ENCODE measurements at regions not wholly inside any gene's neighbourhood (a gene's known extent, or its start where the extent isn't known, plus 50 kb on each side); places are given as distances from the start of the nearest gene placed in this dataset.

DNA sequence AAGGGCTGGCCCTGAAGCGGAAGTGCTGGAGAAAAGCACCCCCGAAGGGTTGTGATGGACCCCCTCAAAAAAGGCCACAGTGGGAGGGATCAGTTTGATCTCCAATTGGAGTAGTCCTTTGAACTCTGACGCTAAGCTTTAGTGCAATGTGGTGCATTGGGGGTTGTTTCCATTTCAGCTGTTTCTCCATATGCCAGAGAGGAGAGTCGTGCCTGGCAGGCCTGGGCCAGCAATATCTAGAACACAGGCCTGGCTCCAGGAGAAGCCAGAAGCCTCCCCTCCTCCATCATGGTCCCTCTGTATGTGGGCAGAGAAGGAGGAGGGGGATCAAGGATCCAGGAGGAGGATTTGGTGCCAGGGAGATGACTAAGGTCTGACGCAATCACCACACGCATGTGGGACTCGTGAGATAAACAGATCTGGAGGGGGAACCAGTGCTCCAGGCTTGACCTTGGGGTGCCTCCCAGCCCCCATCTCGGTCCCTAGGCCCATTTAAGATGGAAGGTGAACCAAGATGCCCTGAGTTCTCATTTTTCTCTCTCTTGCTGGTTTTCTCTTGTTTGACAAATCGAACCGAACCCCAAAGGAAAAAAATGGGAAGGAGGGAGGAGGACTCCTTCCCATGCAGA, 517.4 kb upstream of the JARID2 start:
- peak; percentile 92 for DNase-seq

DNA sequence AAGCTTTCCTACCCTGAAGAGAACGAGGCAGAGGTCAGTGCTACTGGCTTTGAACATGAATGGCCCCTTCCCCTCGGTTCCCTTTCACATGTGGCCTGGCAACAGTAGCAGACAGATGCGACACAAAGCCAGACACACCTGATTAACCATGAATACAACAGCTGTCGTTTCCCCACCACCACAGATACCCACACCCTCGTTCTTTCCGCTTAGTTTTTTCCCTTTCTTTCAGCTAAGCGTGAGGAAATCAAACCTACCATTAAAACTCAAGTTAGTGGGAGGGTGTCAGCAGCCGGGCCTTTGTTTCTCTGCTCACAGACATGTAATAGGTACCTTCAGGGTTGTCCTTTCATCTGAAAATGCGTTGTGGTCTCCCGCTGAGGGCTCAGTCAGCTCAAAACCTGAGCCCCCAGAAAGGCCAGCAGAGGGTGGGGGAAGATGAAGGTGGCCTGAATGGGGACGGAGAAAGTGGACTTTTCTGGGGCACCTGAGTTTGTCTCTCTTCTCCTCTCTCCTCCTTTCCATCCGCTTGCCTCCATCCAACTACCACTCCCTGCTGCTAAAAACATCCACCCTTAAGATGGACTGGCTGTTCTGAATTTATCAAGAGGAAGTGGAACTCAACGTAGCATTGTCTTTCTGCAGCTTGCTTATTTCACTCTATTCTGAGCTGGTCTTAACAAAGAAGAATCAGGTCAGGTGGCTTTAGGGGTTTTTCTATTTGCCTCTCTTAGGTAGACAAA, 516.6 kb upstream of the JARID2 start:
- DNase-seq = peak; percentile 100

DNA sequence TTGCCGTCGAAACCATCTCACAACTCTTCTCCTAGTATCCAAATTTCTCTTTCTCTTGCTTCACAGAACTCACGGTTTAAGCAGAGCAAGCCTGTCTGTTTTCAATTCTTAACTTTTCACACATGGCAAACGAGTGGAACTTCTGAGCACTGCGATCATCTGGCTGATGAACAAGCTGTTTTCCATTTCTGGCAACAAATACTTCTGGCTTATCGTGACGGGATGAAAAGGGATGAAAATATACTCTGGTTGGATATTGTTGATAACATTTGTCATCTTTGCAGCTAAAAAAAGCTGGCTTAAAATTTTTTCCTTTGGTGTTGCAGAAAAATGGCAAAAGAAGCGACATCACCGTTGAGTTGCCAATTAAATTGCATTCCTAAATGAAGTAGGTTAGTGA, 515.2 kb upstream of the JARID2 start:
- DNase-seq = no peak

DNA sequence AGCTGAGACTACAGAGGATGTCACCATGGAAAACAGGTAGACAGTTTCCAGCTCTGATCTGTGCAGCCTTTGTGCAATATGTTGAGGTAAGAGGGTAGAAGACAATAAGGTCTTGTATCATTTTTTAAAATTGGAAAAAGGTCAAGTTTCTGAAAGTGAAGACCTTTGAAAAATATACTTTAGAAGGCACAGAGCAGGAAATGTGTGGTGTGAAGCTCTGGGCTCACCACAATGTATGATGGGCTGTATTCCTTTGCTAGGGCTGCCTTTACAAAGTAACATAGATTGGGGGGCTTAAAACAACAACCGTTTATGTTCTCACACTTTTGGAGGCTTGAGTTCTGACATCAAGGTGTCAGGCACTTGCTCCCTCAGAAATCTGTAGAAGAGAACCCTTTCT, 514.3 kb upstream of the JARID2 start:
- DNase-seq = no peak

DNA sequence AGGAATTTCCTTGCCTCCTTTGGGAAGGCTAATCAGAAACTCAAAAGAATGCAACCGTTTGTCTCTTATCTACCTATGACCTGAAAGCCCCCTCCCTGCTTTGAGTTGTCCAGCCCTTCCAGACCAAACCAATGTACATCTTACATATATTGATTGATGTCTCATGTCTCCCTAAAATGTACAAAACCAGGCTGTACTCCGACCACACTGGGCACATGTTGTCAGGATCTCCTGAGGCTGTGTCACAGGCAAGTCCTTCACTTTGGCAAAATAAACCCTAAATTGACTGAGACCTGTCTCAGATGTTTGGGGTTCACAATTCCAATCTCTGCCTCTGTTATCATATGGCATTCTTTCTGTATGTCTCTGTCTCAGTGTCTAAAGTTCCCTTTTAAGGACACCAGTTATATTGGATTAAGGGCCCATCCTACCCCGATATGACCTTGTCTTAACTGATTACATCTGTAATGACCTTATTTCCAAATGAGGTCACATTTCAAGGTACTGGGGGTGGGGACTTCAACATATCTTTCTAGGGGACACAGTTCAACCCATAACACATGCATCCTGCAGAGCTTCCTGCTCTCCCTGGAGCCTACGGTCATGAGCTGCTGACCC, 513.5 kb upstream of the JARID2 start:
- DNase-seq = no peak

DNA sequence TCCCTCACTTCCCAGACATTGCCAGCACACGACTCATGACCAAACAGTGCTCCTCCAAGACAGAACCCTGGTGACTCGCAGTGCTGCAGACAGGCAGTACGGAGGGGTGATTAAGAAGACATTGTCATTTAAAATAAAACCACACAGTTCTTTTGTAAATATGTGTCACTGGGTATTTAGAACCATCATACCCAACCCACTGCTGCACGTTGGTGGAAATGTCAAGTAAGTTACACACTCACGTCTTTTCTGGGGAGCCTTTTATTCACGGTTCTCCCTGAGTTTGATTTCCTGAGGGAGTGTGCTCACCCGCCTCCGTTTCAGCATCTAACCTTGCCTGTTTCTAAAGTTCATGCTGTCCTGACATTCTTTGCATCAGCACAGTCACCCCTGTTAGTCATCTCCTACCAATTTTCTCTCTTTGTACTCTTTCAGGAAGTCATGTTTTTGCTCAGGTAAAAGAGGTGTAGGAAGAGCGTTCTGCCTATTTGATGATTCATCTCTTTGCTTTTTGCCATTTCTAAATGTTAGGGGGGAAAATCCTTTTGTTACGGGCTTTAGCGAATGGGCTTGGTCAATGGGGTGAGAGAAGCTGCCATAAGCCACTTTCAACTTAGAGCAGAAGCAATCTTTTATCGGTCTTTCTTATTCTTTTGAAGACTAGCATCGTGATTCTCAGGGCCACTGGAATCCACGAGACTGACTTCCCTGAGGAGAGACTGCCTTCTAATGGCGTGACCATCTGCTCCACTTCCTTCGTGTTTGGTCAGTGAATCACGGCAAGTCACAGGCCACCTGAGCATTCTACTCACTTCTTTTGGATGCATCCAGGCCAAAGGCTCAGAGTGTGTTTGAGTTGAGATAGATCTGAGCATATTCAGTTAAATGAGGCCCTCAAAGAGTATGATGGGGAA, 512.8 kb upstream of the JARID2 start:
- DNase-seq = peak; percentile 24

DNA sequence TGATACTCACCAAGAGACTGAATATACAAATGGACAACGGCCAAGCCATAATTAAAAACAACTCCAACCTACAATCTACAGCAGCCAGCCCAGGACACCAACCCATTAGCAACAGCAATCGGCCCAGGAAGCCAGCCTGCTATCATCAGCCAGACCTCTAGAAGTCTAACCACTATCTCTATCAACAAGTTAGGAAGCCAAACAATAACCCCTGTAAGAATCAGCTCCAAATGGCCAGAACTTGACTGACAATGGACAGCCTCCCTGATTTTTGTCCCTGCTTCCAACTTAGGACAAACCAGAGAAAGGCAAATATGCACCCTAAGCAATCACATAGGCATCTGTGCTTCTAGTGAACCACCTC, 511.8 kb upstream of the JARID2 start:
- no peak for DNase-seq

DNA sequence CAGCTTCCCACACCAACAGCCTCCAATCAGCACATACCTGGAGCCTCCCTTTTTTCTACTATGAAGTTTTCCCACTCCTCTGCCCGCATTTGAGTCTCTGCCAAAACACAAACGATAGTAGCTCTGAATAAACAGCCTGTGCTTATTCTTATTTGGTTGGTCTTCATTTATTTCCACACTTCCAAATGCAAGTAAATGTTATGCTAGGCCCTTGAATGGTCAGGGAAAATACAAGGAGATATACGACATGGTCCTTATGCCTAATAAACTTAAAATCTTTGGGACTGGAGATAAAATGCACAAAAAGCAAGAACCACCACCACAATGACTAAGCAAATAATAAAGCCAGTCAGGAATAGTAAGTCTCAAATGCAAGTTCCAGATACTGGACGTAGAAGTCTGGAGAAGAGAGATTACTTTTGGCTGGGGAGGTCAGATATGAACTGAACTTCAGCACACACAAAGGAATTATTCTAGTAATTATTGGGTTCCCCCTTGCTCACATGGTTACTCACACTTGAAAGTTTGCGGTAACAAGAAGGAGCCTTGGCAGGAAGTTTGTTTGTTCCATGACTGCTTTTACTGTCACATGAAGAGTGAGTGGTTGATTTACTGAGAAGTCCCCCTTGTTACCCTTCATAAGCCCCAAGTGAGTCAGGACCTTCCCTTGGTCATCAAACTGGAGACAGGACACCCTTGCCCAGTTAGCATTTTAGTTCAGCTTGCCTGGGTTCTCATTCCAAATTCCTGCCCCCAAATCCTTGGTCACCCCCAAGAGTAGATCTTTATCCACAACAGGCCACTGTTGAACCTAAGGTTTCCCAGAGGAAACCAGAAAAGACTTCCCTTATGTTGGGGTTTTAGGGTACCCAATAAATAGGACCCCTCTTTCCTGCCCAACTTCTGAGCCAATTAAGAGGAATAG, 511.2 kb upstream of the JARID2 start:
- no peak for DNase-seq

DNA sequence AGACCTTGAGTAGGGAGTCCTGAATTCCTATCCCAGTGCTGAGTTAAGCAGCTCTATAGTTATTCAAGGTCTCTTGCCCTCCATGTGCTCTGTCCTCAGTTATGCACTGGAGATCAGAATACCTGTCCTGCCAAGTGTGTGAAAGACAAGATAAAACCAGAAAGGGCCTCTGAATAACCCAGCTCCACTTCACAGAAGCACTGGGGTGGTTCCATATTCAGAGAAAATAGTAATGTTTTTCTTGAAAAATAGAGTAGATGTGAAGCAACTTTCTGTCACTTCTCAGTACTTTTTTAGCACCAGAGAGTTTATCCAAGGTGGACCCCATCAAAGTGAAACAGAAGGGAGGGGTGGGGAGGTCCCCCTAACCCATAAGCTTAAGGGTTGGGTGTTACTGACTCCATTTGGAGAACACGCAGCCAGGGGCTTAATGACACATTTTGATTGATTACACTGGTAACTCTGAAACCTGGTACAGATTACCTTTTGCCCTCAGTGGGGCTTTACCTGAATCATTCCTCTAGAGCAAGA, 509.8 kb upstream of the JARID2 start:
- no peak for DNase-seq

DNA sequence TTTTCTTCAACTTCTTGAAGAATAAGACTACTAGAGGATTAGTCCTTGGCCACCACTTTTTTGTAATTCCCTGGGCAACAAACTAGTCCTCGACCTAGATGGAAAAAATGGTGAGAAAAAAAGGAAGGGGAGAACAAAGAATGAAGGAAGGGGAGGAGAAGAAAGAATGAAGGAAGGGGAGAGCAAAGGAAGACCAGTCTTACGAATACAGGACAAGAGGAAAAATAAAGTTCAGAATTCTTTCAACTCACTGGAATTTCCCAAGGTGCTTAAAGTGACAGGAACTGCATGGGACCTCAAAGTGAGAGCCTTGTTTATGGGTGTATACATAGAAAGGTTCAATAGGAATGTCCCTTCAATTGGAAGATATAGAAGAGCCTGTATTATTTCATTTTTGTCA, 509.3 kb upstream of the JARID2 start:
- DNase-seq = no peak

DNA sequence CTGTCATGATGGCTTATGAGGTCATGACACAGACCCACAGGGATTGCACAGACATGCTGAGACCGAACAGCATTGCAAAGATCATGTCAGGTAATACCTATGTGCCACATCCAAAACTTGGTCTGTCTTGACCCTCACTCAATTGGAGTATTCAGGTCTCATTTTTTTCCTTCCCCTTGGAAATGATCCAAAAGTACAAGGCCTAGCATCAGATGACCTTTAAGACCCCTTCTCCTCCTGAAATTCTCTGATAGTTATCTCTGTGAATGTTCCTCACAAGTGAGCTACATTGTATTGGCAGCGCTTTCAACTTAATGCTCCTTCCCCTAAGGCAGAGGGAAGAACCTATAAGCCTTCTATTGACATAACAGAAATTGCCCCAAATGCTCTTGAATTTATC, 507.4 kb upstream of the JARID2 start:
- no peak for DNase-seq

DNA sequence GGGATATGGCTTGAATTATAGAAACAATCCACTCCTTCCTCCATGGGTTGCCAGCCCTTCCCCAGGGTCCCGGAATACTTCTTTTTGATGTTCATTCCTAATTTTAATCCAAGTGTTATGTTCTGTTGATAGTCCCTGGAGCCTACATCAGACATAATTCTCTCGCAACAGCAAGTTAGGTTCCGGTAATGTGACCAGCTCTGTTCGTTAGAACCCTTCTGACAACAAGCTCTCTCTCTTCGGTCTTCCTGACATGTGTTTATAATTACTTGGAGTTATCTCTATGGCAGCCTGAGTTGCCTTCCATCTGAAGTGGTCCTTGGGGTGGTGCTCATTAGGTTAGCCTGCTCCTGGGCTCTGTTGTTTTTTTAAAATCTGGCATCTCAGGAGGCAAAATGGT, 506.9 kb upstream of the JARID2 start:
- no peak for DNase-seq

DNA sequence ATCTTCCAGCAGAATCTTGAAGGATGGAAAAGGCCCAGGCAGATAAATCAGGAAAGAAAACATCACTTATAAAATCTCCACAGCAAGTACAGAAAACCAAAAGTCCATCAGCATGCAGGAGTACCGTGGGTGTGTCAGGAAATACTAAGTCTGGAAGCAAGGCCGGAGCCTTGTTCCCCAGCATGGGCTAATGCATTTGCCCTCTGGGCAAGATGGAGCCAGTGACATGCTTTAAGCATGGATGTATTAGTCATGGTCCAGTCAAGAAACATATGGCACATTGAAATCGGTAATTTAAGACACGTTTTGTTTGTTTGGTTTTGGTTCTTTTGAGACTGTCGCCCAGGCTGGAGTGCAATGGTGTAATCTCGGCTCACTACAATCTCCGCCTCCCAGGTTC, 506.0 kb upstream of the JARID2 start:
- peak; percentile 80 for DNase-seq

DNA sequence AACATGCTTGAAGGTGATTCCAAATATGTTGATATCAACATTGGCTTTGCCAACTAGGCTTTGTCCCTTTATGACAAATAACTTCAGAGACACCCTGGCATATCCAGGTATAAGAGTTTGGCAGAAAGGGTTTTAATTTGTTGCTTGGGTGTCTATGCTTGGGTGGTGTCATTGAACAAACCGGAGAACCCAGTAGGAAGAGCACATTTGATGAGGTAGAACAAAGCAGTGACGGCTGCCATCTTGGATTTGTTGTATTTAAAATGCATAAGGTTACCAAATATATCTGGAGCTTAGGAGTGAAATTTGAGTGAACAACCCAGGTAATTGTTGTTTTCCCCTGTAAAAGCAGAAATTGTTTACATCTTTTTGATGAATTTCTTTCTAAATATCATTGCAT, 503.7 kb upstream of the JARID2 start:
- DNase-seq = no peak

DNA sequence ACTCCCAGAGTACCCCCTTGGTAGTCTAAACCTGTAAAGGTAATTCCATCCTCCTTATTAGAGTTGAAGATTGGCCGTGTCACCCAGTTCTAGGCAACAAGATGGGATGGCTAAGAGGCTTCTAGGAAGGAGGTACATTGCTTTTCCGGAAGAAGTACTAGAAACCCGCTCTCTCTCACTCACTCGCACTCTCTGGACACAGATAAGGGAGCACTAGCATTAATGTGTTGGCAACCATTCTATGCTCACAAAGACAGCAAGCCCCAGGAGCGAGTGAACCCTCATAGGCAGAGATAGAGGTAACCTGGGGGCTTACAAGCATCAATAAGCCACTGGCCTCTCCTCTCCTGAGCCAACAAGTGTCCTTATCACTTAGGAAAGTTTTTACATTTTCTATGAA, 503.2 kb upstream of the JARID2 start:
- no peak for DNase-seq

DNA sequence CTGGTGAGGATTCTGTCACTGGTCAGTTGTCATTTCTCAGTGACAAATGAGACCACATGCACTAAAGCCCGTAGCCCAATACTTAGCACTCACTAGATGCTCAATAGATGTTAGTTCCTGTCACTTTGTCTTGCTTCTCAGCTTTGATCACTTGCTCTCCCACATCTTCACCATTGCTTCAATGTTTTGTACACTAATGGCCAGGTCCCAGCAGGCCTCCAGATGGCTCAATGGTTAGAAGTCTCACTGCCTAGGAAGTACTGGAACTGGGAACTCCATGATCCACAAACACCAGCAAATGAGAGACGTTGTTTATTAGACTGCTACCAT, 502.8 kb upstream of the JARID2 start:
- DNase-seq = no peak

DNA sequence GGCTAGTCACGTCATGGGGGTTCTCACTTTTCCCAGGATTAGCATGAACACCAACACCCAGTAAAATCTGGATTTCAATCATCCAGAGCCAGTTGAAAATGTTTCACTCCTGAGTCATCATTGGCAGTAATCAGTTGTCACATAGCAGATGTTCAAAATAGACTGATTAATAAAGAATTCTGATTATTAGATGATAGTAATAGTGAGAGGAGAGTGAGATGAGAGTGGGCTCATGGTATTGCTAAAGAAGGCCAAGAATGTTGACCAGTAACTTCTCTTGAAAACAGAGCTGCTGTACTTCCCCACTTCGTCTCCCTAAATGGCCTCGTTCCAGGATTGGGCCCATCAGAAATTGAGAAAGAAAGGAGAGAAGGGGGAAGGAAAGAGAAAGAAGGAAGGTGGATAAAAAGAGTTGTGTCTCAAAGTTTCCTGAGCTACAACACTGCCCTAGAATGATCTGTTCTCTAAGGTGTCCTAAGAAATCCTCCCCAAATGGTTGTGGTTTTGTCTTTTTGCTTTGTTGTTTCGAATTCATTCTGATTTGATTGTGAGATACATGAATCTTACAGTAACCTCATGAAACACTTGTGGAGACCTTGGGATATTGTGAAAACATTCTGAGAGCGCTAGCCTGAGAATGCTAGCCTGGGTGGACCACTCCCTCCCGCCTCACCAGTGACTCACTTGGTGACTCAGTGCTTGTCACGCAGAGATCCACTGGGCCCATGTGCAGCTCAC, 502.2 kb upstream of the JARID2 start:
- DNase-seq = peak; percentile 15

DNA sequence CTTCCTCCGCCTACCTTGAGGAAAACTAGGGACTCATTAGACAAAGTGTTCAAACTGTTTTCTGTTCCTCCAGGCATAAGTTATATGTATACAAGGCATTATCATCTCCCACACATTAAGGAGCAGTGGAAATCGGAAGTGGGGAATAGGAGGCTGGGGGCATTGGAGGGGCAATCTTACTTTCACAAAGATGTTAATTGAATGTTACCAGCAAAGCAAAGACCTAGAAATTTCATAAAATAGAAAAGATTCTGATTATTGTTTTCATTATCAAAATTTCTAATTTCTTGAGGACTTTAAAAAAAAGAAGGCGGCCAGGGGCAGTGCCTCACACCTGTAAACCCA, 501.7 kb upstream of the JARID2 start:
- DNase-seq = no peak

DNA sequence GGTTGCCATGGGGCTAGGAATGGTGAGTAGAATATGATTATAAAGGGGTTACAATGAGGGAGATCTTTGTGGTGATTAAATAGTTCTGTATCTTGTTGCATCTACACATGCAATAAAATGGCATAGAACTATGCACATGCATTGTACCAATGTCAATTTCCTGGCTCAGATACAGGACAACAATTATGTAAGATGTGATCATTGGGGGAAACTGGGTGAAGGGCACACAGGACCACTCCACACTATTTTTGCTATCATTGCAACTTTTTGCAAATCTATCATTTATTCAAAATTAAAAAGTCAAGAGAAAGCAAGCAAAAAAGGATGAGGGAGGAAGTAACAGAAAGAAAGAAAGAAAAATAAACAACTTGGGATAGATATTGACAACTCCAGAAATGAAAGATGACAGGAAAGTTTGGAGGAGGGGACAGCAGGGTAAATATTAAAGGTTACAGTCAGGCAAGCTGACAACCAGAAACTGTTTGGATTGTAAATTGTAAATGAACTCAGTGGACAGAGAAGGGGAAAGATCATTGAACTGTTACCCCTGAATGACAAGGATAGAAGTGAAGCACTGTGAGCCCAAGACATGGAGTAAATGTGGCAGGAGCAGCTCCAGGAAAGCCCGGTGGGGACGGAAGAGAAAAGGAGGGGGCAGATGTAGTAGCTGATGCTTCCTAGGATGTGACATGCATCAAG, 499.6 kb upstream of the JARID2 start:
- no peak for DNase-seq

DNA sequence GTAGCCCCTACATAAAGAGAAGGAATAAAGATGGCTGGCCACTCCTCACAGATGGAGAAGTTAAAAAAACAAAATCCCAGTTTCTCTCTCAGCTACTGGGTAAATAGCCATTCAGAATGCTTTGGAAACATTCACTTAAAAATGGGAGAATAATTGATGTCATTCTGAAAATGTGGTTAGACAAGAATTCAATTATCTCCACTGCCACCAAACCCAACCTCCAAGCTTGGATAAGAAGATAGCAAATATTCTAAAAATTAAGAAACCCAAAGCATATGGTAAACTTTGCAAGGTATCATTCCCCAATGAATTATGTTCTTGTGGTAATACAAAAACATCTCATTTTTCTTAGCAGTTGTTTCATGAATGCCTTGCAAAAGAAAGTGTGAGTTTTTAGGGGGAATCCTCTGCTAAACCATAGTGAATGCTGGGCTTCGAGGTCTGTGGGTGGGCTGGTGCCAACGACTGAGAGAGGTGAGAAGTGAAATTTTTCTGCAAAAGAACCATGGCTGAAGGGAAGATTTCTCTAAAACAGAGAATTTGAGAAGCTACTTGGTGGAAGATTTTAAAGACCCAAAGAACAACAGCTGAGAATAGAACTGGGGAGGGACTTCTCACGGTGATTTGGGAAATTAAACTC, 497.9 kb upstream of the JARID2 start:
- no peak for DNase-seq

Data from NCI-H69 (cell line).